ENCODE measurements at regions not wholly inside any gene's neighbourhood (a gene's known extent, or its start where the extent isn't known, plus 50 kb on each side); places are given as distances from the start of the nearest gene placed in this dataset.

GRCh38 chr14:94974893-94975292 is 182.4 kb downstream of the DICER1 start (continued):
- TF ChIP-seq ZNF462 (CRISPR knock-in tag; IDR thresholded peaks at IDR 0.05) (no peak), CTCF (conservative IDR thresholded peaks at IDR 0.05; ENCODE audit: low read depth in 2 of 2) (no peak), REST (IDR thresholded peaks at IDR 0.05; ENCODE audit: unreplicated experiment) (no peak), CREB1 (CRISPR knock-in tag; IDR thresholded peaks at IDR 0.05; ENCODE audit: low read depth) (no peak), STAT1 (IDR thresholded peaks at IDR 0.05; ENCODE audit: unreplicated experiment) (no peak)
